Testis (tissue), 2 donors: ENCODE measurements at regions not wholly inside any gene's neighbourhood (a gene's known extent, or its start where the extent isn't known, plus 50 kb on each side); places are given as distances from the start of the nearest gene placed in this dataset.

Experiments
- POLR2A ChIP-seq: fragments of 450-650 bp; IDR thresholded peaks from one replicate; pipeline ENCODE4 v1.6.1; 2017; ENCODE audit warnings: antibody characterized with exemption, mild to moderate bottlenecking, moderate library complexity
- TF ChIP-seq, protein P1 (sequence below), 3 experiments: fragments of 450-650 bp in 2 of 3; fragments of 200-600 bp in 1 of 3; sonication (generic) in 1 of 3; IDR thresholded peaks; one replicate each; pipeline ENCODE4 v1.5.1; 2016 to 2019; ENCODE audit warnings: antibody characterized with exemption in 3 of 3, mild to moderate bottlenecking in 2 of 3, moderate library complexity in 1 of 3

DNA sequence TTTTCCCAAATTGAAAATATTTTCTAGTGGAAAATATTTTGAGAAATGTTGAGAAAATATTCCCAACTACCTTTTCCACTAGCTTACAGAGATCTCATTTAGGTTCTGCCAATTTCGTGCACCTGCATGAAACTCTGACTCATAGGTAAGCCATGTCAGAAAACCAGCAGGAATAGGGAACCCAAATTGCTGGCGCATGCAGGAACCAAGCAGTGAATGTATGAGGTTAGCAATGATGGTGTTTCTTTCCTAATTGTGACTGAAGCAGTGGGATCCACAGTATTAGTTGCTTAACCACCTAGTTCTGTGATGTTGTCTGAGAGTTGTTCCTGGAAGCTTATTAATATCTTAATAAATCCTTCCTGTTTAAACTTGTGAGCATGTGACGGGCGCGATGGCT, 381.0 kb upstream of the TRAM1L1 start:
- TF ChIP-seq POLR2A: no peak
- TF ChIP-seq, protein P1, sequence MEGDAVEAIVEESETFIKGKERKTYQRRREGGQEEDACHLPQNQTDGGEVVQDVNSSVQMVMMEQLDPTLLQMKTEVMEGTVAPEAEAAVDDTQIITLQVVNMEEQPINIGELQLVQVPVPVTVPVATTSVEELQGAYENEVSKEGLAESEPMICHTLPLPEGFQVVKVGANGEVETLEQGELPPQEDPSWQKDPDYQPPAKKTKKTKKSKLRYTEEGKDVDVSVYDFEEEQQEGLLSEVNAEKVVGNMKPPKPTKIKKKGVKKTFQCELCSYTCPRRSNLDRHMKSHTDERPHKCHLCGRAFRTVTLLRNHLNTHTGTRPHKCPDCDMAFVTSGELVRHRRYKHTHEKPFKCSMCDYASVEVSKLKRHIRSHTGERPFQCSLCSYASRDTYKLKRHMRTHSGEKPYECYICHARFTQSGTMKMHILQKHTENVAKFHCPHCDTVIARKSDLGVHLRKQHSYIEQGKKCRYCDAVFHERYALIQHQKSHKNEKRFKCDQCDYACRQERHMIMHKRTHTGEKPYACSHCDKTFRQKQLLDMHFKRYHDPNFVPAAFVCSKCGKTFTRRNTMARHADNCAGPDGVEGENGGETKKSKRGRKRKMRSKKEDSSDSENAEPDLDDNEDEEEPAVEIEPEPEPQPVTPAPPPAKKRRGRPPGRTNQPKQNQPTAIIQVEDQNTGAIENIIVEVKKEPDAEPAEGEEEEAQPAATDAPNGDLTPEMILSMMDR (IDR thresholded peaks at IDR 0.05): no peak
